Activated naive CD8-positive, alpha-beta T cell (primary cell): ENCODE measurements at regions not wholly inside any gene's neighbourhood (a gene's known extent, or its start where the extent isn't known, plus 50 kb on each side); places are given as distances from the start of the nearest gene placed in this dataset.

Experiments
- H3K27ac Mint-ChIP-seq: one replicate; pipeline ENCODE4 v1.8.0; 2021; ENCODE audit warnings: mixed read lengths
- H3K27me3 Mint-ChIP-seq: one replicate; pipeline ENCODE4 v1.8.0; 2021; ENCODE audit warnings: mixed read lengths
- H3K36me3 Mint-ChIP-seq: one replicate; pipeline ENCODE4 v1.8.0; 2021; ENCODE audit warnings: mixed read lengths
- H3K4me1 Mint-ChIP-seq: one replicate; pipeline ENCODE4 v1.8.0; 2021; ENCODE audit warnings: low read depth, mixed read lengths
- H3K4me3 Mint-ChIP-seq: one replicate; pipeline ENCODE4 v1.8.0; 2021; ENCODE audit warnings: mild to moderate bottlenecking, mixed read lengths
- H3K9me3 Mint-ChIP-seq: one replicate; pipeline ENCODE4 v1.8.0; 2021; ENCODE audit warnings: low read depth, mixed read lengths

DNA sequence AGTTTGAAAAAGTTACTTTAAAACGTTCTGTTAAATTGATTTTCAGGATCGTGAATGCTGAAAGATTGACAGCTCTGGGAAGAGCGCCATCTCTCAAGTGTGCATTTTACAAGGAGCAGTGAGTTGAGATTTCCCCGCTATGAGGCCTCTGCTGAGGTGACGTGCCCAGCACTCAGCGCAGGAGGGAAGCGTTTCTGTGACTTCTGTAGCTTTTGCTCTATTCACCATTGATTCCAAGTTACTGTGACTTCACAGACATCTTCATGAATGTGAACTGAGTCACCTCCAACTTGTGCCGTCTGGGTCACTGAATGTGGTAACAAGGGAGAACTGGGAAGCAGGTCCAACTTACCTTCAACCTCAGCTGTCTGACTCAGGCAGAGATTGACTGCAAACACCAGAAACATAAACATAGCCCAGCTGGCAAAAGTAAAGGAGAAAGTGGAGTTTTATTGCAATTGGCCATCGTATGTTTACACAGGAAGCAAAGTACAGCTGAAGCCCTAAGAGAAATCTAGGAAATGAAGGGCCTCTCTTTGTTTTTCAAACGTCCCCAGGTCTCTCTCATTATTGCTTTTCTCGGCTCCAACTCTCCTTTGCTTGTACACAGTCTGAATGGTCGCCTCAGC is 428.8 kb upstream of the CLINT1 start:
- H3K36me3 Mint-ChIP-seq, result no peaks in the 10 kb centered on the region
- H3K9me3 Mint-ChIP-seq, result no peaks in the 10 kb centered on the region
- no peak overlapping the region for H3K4me3 Mint-ChIP-seq
- no peak overlapping the region for H3K27ac Mint-ChIP-seq
- H3K27me3 Mint-ChIP-seq, result no peaks in the 10 kb centered on the region
- no peaks in the 10 kb centered on the region for H3K4me1 Mint-ChIP-seq

DNA sequence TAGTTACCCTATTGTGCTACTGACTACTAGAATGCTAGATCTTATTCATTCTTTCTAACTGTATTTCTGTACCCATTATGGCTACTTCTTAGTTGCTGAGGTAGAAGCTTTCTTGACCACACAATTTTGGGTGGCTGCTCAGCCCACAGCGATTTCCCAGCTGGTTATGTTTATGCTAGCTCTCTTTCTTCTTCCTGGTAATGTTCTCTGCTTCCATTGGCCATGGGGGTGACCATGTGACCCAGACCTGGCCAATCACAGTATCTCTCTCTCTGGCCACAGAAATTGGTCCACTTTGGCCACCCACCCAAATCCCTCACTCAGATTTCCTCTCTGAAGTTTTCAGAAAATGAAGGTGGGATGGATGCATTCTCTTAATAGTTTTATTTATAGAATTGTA is 427.9 kb upstream of the CLINT1 start:
- H3K4me3 Mint-ChIP-seq, result no peak overlapping the region
- no peak overlapping the region for H3K27ac Mint-ChIP-seq
- no peaks in the 10 kb centered on the region for H3K9me3 Mint-ChIP-seq
- H3K4me1 Mint-ChIP-seq, result no peaks in the 10 kb centered on the region
- H3K36me3 Mint-ChIP-seq, result no peaks in the 10 kb centered on the region
- H3K27me3 Mint-ChIP-seq, result no peaks in the 10 kb centered on the region

DNA sequence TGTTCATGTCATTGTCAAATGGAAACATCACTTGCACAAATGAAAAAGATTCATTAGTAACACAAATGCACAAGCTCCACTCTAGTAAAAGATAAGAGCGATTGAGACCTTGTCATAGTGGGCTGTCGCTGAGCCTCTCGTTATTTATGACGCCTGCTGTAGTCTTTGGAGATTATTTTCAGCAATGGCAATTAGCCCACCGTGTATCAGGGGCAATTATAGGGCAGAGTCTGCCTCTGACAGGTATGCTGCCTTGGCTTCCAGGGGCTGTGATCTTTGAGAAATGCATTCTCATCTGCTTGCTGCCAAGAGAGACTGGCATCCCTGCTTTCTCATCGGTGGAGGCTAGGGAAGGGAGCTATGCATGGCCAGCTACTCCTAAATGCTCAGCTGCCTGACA is 426.8 kb upstream of the CLINT1 start:
- Mint-ChIP-seq H3K9me3 (no peaks in the 10 kb centered on the region), H3K4me1 (no peaks in the 10 kb centered on the region), H3K36me3 (no peaks in the 10 kb centered on the region), H3K4me3 (no peak overlapping the region), H3K27me3 (no peaks in the 10 kb centered on the region), H3K27ac (no peak overlapping the region)

DNA sequence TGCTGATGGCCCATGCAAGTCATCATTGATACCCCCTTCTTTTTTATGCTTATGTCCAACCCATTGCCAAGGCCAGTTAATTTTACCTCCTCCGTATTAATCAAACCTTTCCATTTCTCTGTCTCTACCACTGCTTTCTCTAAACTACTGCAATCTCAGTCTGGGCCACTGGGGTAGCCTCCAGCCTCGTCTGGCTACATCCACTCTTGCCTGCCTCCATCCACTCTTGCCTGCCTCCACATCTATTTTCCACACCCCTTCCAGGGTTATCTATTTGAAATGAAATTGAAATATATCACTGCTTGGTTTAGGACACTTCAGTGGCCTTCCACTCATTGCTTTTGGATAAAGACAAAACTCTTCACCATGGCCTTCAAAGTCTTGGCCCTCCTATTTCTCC is 425.3 kb upstream of the CLINT1 start:
- no peak overlapping the region for H3K4me3 Mint-ChIP-seq
- no peak overlapping the region for H3K27ac Mint-ChIP-seq
- no peaks in the 10 kb centered on the region for H3K4me1 Mint-ChIP-seq
- no peaks in the 10 kb centered on the region for H3K36me3 Mint-ChIP-seq
- no peaks in the 10 kb centered on the region for H3K27me3 Mint-ChIP-seq
- H3K9me3 Mint-ChIP-seq, result no peaks in the 10 kb centered on the region

DNA sequence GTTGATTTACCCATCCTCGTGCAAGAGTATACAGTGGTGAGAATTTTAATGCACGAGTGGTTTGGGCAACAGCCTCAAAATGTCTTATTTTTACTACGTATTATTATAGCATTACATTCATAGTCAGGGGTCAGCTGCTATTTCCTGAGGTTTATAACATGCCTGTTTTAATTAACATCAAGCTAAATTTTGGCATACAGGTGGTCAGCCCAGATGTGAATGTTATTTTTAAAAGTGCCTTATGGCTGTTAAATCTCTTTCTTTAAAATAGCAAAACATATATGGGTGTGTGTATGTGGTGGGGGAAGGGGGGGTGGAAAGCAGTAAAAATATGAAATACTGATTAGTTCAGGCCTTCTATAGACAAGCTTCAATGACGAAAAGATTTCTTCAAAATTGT is 424.5 kb upstream of the CLINT1 start:
- H3K4me1 Mint-ChIP-seq, result no peaks in the 10 kb centered on the region
- no peaks in the 10 kb centered on the region for H3K36me3 Mint-ChIP-seq
- H3K27ac Mint-ChIP-seq, result no peak overlapping the region
- H3K4me3 Mint-ChIP-seq, result no peak overlapping the region
- H3K27me3 Mint-ChIP-seq, result no peaks in the 10 kb centered on the region
- H3K9me3 Mint-ChIP-seq, result no peaks in the 10 kb centered on the region

DNA sequence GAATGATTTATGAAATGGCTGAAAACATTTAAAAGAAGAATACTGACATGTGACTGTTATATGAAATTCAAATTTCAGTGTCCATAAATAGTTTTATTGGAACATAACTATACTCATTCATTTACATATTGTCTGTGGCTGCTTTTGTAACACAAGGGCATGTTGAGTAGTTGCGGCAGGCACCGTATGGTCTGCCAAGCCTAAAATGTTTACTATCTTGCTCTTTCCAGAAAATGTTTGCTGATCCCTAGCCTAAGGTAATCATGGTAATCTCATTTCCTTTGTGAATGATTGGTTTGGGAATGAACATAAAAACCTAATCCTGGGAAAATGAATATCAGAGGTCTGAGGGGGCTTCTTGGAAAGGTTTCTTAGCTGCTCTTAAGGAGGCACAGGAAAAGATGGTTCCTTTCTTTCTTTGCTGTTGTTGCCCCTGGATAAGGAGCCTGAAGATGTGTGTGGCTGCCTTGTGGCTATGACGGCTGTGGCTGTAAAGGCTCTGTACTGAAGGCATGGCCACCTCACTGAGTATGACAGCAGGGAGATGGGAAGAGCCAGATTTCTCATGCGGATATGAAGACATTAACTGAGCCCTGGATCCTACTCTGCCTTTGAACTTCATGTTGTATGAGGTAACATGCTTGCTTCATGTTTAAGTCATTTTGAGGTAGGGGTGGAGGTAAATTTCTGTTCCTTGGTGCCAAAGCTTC is 419.4 kb upstream of the CLINT1 start:
- H3K27me3 Mint-ChIP-seq, result peaks cover 2% of the 10 kb centered on the region
- H3K9me3 Mint-ChIP-seq, result no peaks in the 10 kb centered on the region
- H3K4me3 Mint-ChIP-seq, result no peak overlapping the region
- H3K36me3 Mint-ChIP-seq, result no peaks in the 10 kb centered on the region
- H3K27ac Mint-ChIP-seq, result no peak overlapping the region
- no peaks in the 10 kb centered on the region for H3K4me1 Mint-ChIP-seq

DNA sequence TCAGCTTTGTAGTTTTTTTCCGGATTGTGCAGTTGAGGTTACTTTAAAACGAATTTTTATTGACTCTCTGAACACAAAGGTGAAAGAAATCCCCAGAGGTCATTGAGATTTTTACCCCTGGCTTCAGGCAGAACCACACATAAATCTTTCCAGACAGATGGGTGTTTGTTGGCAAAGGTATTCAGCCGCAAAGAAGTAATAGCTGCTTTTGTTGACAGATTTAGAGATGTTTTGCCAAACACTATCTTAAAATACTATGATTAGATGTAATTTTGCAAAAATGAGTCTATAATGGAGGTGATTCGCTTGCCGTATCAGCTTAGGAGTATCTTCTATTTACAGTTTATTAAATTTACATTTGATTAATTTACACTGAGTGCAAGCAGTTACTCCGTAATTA is 418.3 kb upstream of the CLINT1 start:
- Mint-ChIP-seq H3K9me3 (no peaks in the 10 kb centered on the region), H3K4me1 (no peaks in the 10 kb centered on the region), H3K4me3 (no peak overlapping the region), H3K27me3 (peaks cover 2% of the 10 kb centered on the region), H3K27ac (no peak overlapping the region), H3K36me3 (no peaks in the 10 kb centered on the region)

DNA sequence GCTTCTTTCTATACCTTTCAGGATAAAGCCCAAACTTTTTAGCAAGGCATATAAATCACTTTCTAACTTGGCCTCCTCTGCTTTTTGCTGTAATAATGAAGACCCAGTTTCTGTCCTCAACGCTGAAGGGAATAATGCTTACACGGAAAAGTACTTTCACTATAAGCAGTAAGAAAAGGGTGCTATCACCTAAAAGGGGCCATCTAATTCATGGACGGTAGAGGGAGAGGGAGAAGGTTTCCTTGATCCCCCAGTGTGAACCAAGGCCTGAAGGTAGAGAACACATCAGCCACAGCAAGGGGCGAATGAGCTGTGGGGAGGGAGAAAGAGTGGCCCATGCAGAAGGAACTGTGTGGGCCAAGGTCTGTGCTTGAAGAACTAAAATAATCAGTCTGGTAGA is 417.7 kb upstream of the CLINT1 start:
- Mint-ChIP-seq H3K36me3 (no peaks in the 10 kb centered on the region), H3K4me3 (no peak overlapping the region), H3K4me1 (no peaks in the 10 kb centered on the region), H3K27me3 (peaks cover 2% of the 10 kb centered on the region), H3K9me3 (no peaks in the 10 kb centered on the region), H3K27ac (no peak overlapping the region)

DNA sequence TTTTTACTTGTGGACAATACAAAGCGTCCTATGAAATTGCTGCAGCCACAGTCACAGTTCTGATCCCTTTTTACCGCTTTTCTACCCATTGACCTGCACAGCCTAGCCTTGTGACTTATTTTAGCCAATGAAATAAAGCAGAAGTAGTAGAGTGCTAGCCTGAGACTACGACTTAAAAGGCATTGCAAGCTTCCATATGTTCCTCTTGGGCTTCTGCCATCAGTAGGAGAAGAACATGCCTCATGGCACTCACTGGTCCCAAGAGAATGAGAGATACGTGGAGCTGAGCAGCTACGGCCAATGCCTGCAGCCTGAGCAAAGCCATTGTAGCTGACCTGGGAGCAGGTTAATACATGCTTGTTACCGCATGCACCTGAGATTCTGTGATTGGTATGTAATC is 416.6 kb upstream of the CLINT1 start:
- Mint-ChIP-seq H3K4me1 (no peaks in the 10 kb centered on the region), H3K27me3 (peaks cover 2% of the 10 kb centered on the region), H3K27ac (no peak overlapping the region), H3K4me3 (no peak overlapping the region), H3K9me3 (no peaks in the 10 kb centered on the region), H3K36me3 (no peaks in the 10 kb centered on the region)

DNA sequence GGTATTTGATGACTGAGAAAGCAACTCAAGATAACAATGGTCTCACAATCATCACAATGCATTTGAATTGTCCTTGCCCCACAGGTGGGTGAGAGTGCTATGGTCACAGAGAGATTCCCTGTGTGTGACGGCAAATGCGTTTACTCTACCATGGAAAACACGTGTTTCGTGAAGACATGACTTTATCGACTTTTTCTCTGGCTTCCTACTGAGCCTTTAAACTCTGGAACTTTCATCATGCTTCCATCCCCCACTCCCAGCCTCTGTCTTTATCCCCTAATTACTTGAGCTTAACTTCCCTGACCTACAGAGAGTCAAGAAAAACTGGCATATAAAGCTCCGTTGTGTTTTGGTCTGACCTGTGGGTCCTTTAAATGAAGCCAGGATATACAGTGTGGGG is 414.1 kb upstream of the CLINT1 start:
- Mint-ChIP-seq H3K4me1 (no peaks in the 10 kb centered on the region), H3K36me3 (no peaks in the 10 kb centered on the region), H3K27ac (no peak overlapping the region), H3K27me3 (peaks cover 2% of the 10 kb centered on the region), H3K9me3 (no peaks in the 10 kb centered on the region), H3K4me3 (no peak overlapping the region)

DNA sequence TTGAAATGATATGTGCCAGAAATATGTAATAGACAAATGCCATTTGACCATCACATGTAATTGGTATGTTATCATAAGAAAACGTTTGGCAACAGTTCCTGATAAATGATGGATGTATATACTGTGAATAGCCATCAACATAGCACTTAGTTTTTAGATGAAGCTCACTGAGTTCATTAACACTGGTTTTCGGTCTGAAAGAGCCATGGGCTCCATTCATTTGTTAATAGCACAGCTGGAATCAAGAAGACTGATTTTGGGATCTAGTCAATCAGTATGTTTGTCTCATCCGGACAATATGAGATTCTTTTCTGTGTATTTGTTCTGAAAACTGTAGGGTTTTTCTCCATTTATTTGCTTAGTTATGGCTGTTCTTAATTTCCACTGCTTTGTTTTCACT is 413.5 kb upstream of the CLINT1 start:
- Mint-ChIP-seq H3K4me3 (no peak overlapping the region), H3K27ac (no peak overlapping the region), H3K9me3 (no peaks in the 10 kb centered on the region), H3K4me1 (no peaks in the 10 kb centered on the region), H3K27me3 (peaks cover 2% of the 10 kb centered on the region), H3K36me3 (no peaks in the 10 kb centered on the region)

DNA sequence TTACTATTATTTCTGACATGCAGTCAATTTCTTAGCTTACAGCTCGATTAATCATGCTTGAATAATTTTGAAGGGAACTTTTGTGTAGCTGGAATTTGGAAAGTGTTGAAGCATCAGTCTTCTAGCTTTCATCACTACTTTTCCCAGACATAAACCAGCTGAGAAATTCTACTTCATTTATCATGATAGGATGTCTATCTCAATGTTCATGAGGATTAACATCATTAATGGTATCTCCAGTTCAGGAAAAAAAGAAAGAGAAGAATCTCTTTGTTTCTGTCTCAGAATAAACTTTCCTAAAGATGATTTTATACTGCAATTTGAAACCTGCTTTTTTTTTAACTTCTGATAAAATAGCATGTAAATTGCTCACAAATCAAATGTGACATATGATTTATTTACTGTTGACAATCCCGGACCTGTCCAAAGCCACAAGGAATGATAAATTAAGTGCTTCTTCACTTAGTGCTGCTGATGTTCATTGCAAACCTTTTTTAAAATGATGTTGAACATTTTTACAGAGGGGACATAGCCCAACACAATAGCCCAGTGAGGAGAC is 412.1 kb upstream of the CLINT1 start:
- peaks cover 2% of the 10 kb centered on the region for H3K27me3 Mint-ChIP-seq
- no peaks in the 10 kb centered on the region for H3K36me3 Mint-ChIP-seq
- H3K9me3 Mint-ChIP-seq, result peaks cover 5% of the 10 kb centered on the region
- no peak overlapping the region for H3K4me3 Mint-ChIP-seq
- H3K4me1 Mint-ChIP-seq, result no peaks in the 10 kb centered on the region
- no peak overlapping the region for H3K27ac Mint-ChIP-seq

DNA sequence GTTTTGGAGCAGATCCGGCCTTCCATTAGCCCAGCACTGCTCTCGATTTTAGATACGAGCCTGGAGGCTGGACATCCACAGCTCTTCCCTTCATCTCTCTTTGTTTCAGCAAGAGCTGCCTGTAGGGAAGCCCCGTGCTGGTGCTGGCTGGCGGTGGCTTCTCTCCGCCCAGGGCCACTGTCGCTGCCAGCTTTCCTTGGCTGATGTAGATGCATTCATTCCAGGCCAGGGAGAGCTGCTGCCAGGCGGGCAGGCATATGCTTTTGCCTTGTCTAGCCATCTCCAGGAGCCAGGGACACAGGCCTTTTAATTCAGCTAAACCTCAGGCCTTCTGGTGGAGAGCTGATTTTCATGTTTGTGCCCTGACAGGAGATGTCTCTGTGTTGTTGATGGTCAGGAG is 409.3 kb upstream of the CLINT1 start:
- H3K9me3 Mint-ChIP-seq, result peaks cover 5% of the 10 kb centered on the region
- no peak overlapping the region for H3K27ac Mint-ChIP-seq
- no peaks in the 10 kb centered on the region for H3K27me3 Mint-ChIP-seq
- no peaks in the 10 kb centered on the region for H3K4me1 Mint-ChIP-seq
- H3K36me3 Mint-ChIP-seq, result no peaks in the 10 kb centered on the region
- H3K4me3 Mint-ChIP-seq, result no peak overlapping the region

DNA sequence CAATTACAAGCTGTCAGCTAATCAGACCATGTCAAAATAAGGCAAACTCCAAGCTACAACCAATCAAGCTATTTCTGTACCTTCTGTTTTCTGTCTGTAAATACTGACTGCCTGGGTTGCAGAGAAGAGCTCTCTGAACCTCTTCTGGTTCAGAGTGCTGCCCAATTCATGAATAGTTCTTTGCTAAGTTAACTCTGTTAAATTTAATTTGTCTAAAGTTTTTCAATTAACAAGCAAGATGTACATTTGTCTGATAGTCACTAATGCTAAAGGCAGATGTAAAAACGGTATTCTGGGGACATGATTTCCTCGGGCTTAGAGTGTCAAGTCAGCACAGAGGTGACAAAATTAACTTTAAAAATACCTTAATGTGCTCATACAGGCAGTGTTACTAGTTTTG is 408.3 kb upstream of the CLINT1 start:
- Mint-ChIP-seq H3K9me3 (peaks cover 5% of the 10 kb centered on the region), H3K27ac (no peak overlapping the region), H3K4me1 (no peaks in the 10 kb centered on the region), H3K27me3 (no peaks in the 10 kb centered on the region), H3K36me3 (no peaks in the 10 kb centered on the region), H3K4me3 (no peak overlapping the region)

DNA sequence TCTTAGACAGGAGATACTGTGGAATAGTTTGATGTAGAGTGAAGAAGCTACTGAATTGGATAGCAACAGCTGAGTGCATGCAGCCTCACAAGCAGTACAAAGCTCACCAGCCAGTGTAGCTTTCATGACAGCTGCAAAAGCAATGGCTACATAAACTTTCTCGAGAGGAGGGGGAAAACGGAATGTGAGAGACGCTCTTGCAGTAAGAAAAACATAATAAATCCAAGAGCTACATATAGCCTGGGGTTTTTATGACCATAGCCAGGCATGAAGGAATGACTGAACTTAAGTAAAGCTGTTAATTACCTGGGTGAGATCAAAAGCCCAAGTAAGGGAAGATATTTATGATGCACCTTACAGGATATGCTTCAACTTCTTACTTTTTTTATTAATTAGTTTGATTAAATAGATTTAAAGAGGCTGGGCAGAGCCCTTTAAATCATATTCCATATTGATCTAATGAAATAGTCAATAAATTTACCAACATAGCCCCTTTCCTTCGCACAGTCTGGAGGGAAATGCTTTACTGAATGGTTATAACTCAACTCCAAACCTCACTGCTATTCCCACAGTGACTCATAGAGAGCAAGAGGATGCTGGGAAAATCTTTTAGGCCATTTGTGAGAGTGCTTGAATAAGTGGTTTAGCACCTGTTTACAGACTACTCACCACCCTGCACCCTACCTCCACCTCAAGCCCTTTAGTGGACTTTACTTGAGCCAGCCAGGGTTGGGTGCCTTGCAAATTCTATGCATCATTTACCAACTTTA is 407.2 kb upstream of the CLINT1 start:
- H3K9me3 Mint-ChIP-seq, result peaks cover 5% of the 10 kb centered on the region
- no peaks in the 10 kb centered on the region for H3K4me1 Mint-ChIP-seq
- no peak overlapping the region for H3K4me3 Mint-ChIP-seq
- no peak overlapping the region for H3K27ac Mint-ChIP-seq
- H3K27me3 Mint-ChIP-seq, result no peaks in the 10 kb centered on the region
- no peaks in the 10 kb centered on the region for H3K36me3 Mint-ChIP-seq
